ENCODE measurements at regions not wholly inside any gene's neighbourhood (a gene's known extent, or its start where the extent isn't known, plus 50 kb on each side); places are given as distances from the start of the nearest gene placed in this dataset.
A peak's percentile ranks its signal among the peaks of the same experiment; 100 is the strongest.
"Not testable (repeated sequence)": the region's sequence is repeated elsewhere in the genome, so short reads cannot be mapped to it uniquely, and the experiment has no call there.

DNA sequence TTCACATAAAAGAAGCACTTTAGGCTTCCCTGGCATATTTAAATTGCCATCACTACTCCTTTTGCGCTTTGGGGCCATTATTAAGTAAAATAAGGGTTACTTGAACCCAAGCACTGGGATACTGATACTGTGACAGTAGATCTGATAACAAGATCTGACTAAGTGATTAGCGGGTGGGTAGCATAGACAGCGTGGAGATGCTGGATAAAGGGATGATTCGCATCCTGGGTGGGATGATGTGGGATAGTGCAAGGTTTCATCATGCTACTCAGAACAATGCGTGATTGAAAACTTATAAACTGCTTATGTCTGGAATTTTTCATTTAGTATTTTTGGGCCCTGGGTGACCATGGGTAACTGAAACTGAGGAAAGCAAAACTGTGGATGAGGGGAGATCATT is 75.1 kb downstream of the PTTG1 start:
- TF ChIP-seq, protein P1, sequence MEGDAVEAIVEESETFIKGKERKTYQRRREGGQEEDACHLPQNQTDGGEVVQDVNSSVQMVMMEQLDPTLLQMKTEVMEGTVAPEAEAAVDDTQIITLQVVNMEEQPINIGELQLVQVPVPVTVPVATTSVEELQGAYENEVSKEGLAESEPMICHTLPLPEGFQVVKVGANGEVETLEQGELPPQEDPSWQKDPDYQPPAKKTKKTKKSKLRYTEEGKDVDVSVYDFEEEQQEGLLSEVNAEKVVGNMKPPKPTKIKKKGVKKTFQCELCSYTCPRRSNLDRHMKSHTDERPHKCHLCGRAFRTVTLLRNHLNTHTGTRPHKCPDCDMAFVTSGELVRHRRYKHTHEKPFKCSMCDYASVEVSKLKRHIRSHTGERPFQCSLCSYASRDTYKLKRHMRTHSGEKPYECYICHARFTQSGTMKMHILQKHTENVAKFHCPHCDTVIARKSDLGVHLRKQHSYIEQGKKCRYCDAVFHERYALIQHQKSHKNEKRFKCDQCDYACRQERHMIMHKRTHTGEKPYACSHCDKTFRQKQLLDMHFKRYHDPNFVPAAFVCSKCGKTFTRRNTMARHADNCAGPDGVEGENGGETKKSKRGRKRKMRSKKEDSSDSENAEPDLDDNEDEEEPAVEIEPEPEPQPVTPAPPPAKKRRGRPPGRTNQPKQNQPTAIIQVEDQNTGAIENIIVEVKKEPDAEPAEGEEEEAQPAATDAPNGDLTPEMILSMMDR (IDR thresholded peaks at IDR 0.05; ENCODE audit: low read depth, low read length): no peak
- no peak overlapping the region for H3K4me3 ChIP-seq (replicated peaks in 1 of 2; ENCODE audit: low read depth in 2 of 2, low read length in 2 of 2)
- DNase-seq (ENCODE audit: low read depth in 2 of 2): peak in 1 of 2 donors; percentile 33

DNA sequence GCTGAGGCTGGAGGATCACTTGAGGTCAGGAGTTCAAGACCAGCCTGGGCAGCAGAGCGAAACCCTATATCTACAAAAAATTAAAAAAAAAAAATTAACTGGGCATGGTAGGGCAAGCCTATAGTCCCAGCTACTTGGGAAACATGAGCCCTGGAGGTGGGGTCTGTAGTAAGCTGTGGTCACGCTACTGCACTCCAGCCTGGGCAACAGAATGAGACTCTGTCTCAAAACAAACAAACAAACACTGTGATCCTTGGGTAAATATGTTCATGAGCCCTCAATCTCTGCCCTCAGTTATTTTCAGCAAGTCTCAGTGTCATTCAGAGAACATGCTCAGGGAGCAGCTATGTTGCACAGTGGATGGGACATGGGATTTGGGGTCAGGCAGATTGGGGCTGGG is 76.2 kb downstream of the PTTG1 start:
- DNase-seq (ENCODE audit: low read depth in 2 of 2): no peak
- no peak overlapping the region for H3K4me3 ChIP-seq (replicated peaks in 1 of 2; ENCODE audit: low read depth in 2 of 2, low read length in 2 of 2)
- TF ChIP-seq, protein P1 (IDR thresholded peaks at IDR 0.05; ENCODE audit: low read depth, low read length): no peak

DNA sequence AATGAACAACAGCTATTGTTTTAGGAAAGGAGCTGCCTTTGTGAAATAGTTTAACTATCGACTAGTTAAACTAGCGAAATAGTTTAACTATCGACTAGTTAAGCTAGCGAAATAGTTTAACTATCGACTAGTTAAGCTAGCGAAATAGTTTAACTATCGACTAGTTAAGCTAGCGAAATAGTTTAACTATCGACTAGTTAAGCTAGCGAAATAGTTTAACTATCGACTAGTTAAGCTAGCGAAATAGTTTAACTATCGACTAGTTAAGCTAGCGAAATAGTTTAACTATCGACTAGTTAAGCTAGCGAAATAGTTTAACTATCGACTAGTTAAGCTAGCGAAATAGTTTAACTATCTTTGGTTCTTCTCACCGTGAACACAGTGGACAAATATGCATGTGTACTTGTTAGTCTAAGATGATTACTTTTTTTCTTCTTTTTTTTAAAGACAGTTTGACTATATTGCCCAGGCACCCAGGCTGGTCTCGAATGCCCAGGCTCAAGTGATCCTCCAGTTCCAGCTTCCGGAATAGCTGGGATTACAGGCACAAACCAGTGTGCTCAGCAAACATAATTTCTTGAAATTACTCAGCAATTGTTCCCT is 76.9 kb downstream of the PTTG1 start:
- not testable (repeated sequence) for H3K4me3 ChIP-seq (replicated peaks in 1 of 2; ENCODE audit: low read depth in 2 of 2, low read length in 2 of 2); DNase-seq (ENCODE audit: low read depth in 2 of 2)

DNA sequence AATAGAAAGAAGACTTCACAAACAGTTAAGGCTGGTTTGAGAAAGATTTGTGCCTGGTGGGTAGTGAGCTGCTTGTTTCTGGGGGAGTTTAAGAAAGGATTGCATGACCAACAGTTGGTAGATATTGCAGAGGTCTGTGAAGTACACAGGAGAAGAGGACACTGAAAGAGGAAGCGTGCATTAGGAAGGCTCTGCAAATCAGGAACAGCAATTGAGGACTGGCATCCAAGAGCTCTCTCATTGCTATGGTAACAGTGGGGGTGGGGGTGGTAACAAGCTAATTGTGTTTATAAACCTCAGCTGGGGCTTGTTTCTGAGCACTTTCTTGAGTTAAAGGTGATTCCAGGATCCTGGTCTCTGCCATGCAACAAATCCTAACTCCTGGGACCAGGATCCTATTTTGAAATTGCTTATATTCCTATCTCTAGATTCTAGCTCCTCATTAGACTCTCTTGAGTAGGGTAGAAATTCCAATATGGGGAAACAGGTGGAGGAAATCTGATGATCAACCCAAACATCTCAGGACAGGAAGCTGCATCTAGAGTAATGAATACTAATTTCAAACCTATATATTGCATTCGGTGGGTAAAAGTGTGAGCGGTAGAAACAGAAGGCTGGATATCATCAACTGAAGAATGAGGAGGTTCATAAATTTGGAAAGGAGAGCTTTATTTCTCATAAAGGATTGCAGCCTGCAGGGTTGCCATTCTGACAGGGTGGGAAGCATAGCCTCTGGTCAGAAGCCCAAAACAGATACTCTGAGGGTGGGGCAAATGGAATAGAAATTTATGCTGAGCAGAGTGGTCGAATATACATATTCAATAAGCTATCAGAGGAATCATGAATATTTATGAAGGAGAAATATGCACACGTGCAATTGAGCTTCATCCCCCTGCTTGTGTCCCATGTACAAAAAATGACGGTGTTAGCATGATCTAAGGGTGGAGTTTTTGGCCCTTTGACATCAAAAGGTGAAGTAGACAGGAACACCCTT is 79.4 kb downstream of the PTTG1 start:
- no peak overlapping the region for H3K4me3 ChIP-seq (replicated peaks in 1 of 2; ENCODE audit: low read depth in 2 of 2, low read length in 2 of 2)
- TF ChIP-seq, protein P1 (IDR thresholded peaks at IDR 0.05; ENCODE audit: low read depth, low read length): no peak
- no peak for DNase-seq (ENCODE audit: low read depth in 2 of 2)

DNA sequence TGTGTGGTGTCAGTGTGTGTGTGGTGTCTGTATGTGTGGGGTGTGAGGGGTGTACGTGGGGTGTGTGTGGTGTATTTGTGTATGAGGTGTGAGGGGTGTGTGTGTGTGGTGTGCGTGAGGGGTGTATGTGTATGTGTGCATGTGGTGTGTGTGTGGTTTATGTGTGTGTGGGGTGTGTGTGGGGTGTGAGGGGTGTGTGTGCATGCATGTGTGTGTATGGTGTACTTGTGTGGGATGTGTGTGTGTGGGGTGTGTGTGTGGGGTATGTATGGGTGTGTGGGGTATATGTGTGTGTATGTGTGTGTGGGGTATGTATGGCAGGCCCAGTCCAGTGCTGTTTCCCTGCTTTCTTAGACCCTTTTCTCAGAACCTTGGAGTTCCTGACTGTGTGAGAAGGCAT is 83.3 kb downstream of the PTTG1 start:
- no peak overlapping the region for H3K4me3 ChIP-seq (replicated peaks in 1 of 2; ENCODE audit: low read depth in 2 of 2, low read length in 2 of 2)
- no peak for DNase-seq (ENCODE audit: low read depth in 2 of 2)
- TF ChIP-seq, protein P1 (IDR thresholded peaks at IDR 0.05; ENCODE audit: low read depth, low read length): no peak

DNA sequence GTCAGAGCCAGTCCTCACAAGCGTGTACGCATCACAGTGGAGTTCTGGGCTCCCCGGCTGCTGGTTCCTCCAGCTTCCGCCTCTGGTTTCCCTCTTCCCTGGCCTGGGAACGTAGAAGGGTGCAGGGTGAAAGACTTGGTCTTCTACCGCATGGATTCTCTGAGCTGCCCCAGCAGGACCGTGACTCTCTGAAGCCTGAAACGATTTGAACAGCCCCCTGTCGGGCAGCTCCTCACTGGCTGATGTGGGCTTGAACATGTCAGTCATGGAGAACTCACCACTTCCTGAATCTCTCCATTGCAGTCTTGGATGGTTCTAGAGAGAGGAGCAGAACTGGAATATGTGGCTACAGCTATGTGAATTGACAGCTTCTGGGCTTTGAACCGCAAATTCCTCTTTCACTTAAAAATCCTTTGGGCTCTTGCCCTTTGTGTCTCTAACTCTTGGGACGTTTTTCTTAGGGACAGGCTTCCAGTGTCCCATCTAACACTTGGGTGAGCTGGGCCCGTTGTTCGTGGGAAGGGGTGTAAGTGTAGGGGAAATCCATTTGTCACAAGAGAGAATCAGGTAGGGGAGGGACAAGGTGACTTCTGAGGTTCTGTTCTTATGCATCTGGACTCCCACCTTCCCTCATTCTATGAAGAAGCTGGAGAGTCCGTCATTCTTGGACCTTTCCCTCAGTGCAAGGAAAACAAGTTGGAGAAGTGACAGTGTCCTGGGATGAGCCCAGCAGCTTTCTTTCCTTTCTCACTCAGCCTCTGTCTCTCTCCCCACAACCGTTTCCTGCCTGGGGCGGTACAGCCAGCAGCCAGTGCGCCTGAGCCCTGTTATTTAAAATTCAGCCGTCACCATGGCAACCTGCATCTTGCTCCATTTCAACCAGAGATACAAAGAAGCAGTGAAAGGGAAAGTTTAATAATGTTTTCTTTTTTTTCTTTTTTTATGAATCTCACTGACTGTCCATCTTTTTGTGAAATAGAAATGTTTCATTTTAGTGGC is 84.7 kb downstream of the PTTG1 start:
- peak; percentile 59 to 71 for DNase-seq (ENCODE audit: low read depth in 2 of 2)
- no peak overlapping the region for H3K4me3 ChIP-seq (replicated peaks in 1 of 2; ENCODE audit: low read depth in 2 of 2, low read length in 2 of 2)
- TF ChIP-seq, protein P1 (IDR thresholded peaks at IDR 0.05; ENCODE audit: low read depth, low read length): no peak
